ENCODE measurements at regions not wholly inside any gene's neighbourhood (a gene's known extent, or its start where the extent isn't known, plus 50 kb on each side); places are given as distances from the start of the nearest gene placed in this dataset.

DNA sequence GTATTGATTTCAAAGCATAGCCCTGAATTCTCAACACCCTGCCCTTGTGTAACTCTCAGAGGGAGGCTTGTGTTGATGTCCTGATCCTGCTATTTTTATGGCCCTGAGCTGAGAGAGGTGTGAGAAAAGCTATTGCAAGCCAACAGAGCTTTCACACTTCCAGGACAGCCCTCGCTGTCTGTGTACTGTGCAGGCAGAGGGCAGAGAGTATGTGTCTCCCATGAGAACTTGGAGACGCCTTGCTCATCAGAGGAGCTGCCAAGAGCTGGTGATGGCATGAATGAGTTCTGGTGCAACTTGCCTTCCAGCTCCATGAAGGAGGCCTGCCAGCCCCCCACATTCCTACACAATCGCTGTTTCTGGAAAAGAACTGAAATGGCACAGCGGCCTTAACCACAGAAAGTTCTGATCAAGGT is 144.1 kb upstream of the AJAP1 start:
- no peaks in the 10 kb centered on the region for H3K36me3 ChIP-seq (replicated peaks)
- in situ Hi-C loops (cut with HindIII; ENCODE audit: low pct_ligation_motif_present, low sequenced_read_pairs): no loop called here
- no peak overlapping the region for H3K4me3 ChIP-seq (ENCODE audit: low read depth, low read length)
- no peak overlapping the region for H3K27ac ChIP-seq
- no peaks in the 10 kb centered on the region for H3K27me3 ChIP-seq (replicated peaks)
- TF ChIP-seq, protein P1, sequence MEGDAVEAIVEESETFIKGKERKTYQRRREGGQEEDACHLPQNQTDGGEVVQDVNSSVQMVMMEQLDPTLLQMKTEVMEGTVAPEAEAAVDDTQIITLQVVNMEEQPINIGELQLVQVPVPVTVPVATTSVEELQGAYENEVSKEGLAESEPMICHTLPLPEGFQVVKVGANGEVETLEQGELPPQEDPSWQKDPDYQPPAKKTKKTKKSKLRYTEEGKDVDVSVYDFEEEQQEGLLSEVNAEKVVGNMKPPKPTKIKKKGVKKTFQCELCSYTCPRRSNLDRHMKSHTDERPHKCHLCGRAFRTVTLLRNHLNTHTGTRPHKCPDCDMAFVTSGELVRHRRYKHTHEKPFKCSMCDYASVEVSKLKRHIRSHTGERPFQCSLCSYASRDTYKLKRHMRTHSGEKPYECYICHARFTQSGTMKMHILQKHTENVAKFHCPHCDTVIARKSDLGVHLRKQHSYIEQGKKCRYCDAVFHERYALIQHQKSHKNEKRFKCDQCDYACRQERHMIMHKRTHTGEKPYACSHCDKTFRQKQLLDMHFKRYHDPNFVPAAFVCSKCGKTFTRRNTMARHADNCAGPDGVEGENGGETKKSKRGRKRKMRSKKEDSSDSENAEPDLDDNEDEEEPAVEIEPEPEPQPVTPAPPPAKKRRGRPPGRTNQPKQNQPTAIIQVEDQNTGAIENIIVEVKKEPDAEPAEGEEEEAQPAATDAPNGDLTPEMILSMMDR (IDR thresholded peaks at IDR 0.05; ENCODE audit: low read depth, low read length, missing control alignments): no peak
- no peak for DNase-seq

DNA sequence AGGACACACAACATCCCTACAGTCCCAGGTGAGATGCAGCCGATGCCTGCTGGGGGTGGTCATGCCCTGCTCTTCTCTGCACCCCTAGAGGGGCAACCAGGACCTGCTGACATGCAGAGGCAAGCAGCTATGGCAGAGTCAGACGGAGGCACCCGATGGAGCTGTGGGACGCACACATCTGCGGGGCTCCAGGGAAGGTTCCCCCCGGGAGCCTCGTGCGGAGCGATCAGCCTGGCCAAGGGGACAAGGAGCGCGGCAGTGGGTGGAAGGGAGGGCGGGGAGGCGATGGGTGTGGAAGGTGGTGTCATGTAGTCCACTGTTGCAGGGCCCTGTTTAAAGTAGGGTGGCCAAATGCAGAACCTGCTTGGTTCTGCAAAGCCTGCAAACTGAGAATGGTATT is 143.0 kb upstream of the AJAP1 start:
- H3K4me3 ChIP-seq (ENCODE audit: low read depth, low read length): no peak overlapping the region
- H3K27ac ChIP-seq: no peak overlapping the region
- no peak for DNase-seq
- no peaks in the 10 kb centered on the region for H3K27me3 ChIP-seq (replicated peaks)
- in situ Hi-C loops (cut with HindIII; ENCODE audit: low pct_ligation_motif_present, low sequenced_read_pairs): no loop called here
- TF ChIP-seq, protein P1 (IDR thresholded peaks at IDR 0.05; ENCODE audit: low read depth, low read length, missing control alignments): no peak
- H3K36me3 ChIP-seq (replicated peaks): no peaks in the 10 kb centered on the region

DNA sequence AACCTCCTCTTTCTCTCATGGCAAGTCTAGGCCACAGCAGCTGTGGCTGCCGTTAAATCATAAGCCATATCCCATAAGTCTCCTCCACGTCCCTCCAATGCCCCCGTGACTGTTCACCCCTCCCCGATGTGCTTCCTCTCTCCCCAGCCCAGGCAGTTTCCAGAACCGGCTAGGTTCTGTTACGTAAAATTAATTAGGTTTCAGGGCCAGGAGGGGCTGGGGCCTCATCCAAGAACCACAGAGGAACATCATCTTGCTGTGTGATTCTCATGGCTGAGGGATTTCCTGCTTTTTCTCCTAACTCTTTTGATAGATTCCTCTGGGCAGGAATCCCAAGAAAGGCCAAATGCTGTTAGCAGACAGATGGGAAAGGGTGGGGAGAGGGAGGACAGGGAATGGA is 141.8 kb upstream of the AJAP1 start:
- Histone ChIP-seq H3K27me3 (replicated peaks) (no peaks in the 10 kb centered on the region), H3K36me3 (replicated peaks) (no peaks in the 10 kb centered on the region), H3K4me3 (ENCODE audit: low read depth, low read length) (no peak overlapping the region), H3K27ac (no peak overlapping the region)
- no peak for DNase-seq
- in situ Hi-C loops (cut with HindIII; ENCODE audit: low pct_ligation_motif_present, low sequenced_read_pairs): no loop called here
- TF ChIP-seq, protein P1 (IDR thresholded peaks at IDR 0.05; ENCODE audit: low read depth, low read length, missing control alignments): no peak

DNA sequence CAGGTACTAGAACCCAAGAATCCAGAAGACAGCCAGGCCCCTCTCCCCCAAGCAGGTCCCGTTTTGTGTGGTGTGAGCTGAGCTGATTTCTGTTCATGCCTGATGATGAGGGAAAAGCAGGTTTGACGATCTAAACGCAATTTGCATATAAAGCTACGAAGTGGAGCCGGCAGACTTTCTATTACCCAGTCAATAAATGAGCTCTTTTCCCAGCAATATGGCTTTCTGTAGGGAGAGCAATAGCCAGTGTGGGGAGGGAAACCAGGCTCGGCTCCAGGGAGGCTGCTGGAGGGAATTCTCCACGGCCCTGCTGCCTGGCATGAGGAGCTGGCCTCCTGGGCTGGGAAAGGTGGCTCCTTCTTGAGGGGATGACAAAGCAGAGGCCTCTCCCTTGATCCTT is 140.7 kb upstream of the AJAP1 start:
- in situ Hi-C loops (cut with HindIII; ENCODE audit: low pct_ligation_motif_present, low sequenced_read_pairs): no loop called here
- TF ChIP-seq, protein P1 (IDR thresholded peaks at IDR 0.05; ENCODE audit: low read depth, low read length, missing control alignments): no peak
- Histone ChIP-seq H3K27me3 (replicated peaks) (no peaks in the 10 kb centered on the region), H3K27ac (no peak overlapping the region), H3K36me3 (replicated peaks) (no peaks in the 10 kb centered on the region), H3K4me3 (ENCODE audit: low read depth, low read length) (no peak overlapping the region)
- no peak for DNase-seq

DNA sequence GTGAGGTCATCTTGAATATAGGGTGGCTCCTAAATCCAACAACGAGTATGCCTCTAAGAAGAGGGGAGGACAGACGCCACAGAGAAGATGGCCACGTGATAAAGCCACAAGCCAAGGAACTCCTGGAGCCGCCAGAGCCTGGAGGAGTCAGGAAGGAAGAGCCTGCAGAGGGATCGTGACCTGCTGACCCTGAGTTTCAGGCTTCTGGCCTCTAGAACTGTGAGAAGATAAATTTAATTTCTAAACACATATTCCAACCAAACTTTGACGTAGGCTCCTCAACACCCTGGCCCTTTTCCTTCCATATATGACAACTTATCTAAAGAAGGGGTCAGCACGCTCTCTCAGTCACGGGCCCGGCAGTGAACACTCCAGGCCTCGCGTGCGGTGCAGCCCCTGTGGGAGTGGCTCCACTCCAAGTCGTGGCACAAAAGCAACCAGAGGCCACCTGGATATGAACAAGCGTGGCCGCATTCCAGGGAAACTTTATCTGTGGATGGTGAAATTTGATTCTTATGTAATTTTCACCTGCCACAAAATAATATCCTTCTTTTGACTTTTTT is 138.6 kb upstream of the AJAP1 start:
- Histone ChIP-seq H3K36me3 (replicated peaks) (no peaks in the 10 kb centered on the region), H3K4me3 (ENCODE audit: low read depth, low read length) (no peak overlapping the region), H3K27me3 (replicated peaks) (no peaks in the 10 kb centered on the region), H3K27ac (no peak overlapping the region)
- no peak for DNase-seq
- in situ Hi-C loops (cut with HindIII; ENCODE audit: low pct_ligation_motif_present, low sequenced_read_pairs): no loop called here
- TF ChIP-seq, protein P1 (IDR thresholded peaks at IDR 0.05; ENCODE audit: low read depth, low read length, missing control alignments): no peak

DNA sequence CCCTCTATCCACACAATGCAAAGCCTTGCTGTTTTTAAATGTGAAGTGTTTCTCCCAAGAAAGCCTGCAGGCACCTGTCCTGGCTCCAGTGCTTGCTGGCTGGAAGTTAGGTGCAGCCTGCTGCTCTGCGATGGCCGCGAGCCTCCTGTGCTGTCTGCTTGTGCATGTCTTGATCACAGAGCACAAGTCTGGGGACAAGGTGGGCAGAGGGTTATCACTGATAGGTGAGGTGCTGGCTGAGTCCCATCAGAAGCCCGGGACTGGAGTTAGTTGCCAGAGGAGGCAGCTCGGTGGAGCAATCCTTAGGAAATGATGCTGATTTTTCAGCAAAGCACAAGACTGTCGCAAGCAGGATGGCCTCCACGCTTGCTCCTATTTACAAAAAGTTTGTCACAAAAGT is 137.8 kb upstream of the AJAP1 start:
- in situ Hi-C loops (cut with HindIII; ENCODE audit: low pct_ligation_motif_present, low sequenced_read_pairs): no loop called here
- Histone ChIP-seq H3K4me3 (ENCODE audit: low read depth, low read length) (no peak overlapping the region), H3K27me3 (replicated peaks) (no peaks in the 10 kb centered on the region), H3K36me3 (replicated peaks) (no peaks in the 10 kb centered on the region), H3K27ac (no peak overlapping the region)
- TF ChIP-seq, protein P1 (IDR thresholded peaks at IDR 0.05; ENCODE audit: low read depth, low read length, missing control alignments): no peak
- DNase-seq: no peak

All from brain microvascular endothelial cell (primary cell).